Right ventricle myocardium inferior (tissue), 1 donor: ENCODE measurements at regions not wholly inside any gene's neighbourhood (a gene's known extent, or its start where the extent isn't known, plus 50 kb on each side); places are given as distances from the start of the nearest gene placed in this dataset.

Experiments used
- ATAC-seq: fragments of 200-7000 bp; cut with Tn5 transposase; one replicate; pipeline ENCODE4 v1.9.1; 2020; ENCODE audit warnings: mild to moderate bottlenecking, moderate library complexity
- DNase-seq: peaks from one replicate; pipeline ENCODE4 v3.0.0; 2021; ENCODE audit errors: missing footprints
- intact Hi-C: fragments of 100-400 bp; cut with DNase I; formaldehyde crosslinking; loops from one replicate; pipeline ENCODE4 v1.11.0; 2022
- donor health status: DM: no; HTN: yes; CAD: no; lungs with severe emphysema.

- no peak for DNase-seq
- intact Hi-C loops: no loop called here
Observed at GRCh38 chr17:34171245-34171818, 83.8 kb upstream of the CCL2 start.

GRCh38 chr17:34172390-34172918 lies 82.6 kb upstream of the CCL2 start:
- ATAC-seq (no peak), DNase-seq (no peak)
- intact Hi-C loops: no loop called here

More at GRCh38 chr17:34171245-34171818, 83.8 kb upstream of the CCL2 start:
- ATAC-seq: peak; percentile 52

GRCh38 chr17:34173241-34173640 lies 81.8 kb upstream of the CCL2 start:
- ATAC-seq: no peak
- intact Hi-C loops: no loop called here

GRCh38 chr17:34174496-34174895 lies 80.6 kb upstream of the CCL2 start:
- no peak for ATAC-seq
- no peak for DNase-seq
- intact Hi-C loops: no loop called here

More at GRCh38 chr17:34173241-34173640, 81.8 kb upstream of the CCL2 start:
- no peak for DNase-seq

- intact Hi-C loops: no loop called here
- ATAC-seq (no peak), DNase-seq (no peak)
Observed at GRCh38 chr17:34176440-34176839, 78.6 kb upstream of the CCL2 start.

- intact Hi-C loops: no loop called here
- no peak for ATAC-seq
- no peak for DNase-seq
Observed at GRCh38 chr17:34177642-34178041, 77.4 kb upstream of the CCL2 start.

- intact Hi-C loops: no loop called here
- DNase-seq (no peak), ATAC-seq (no peak)
Observed at GRCh38 chr17:34178092-34178491, 77.0 kb upstream of the CCL2 start.

GRCh38 chr17:34182036-34182803 lies 72.9 kb upstream of the CCL2 start:
- ATAC-seq: no peak
- DNase-seq: no peak
- intact Hi-C loops: no loop called here

GRCh38 chr17:34195987-34196386 lies 59.1 kb upstream of the CCL2 start:
- no peak for ATAC-seq
- no peak for DNase-seq
- intact Hi-C loops: no loop called here

GRCh38 chr17:34198519-34198918 lies 56.6 kb upstream of the CCL2 start:
- intact Hi-C loops: no loop called here
- DNase-seq (no peak), ATAC-seq (no peak)

GRCh38 chr17:34199454-34199853 lies 55.6 kb upstream of the CCL2 start:
- ATAC-seq: no peak
- intact Hi-C loops: no loop called here
- no peak for DNase-seq

- ATAC-seq: peak; percentile 90
- intact Hi-C loops: loop anchor here (1.0 to 5.0 kb wide), 3 partner anchors 52 to 161 kb away; no protein-coding TSS in a partner anchor
- peak; percentile 59 for DNase-seq
Observed at GRCh38 chr17:34199932-34200534, 55.1 kb upstream of the CCL2 start.

- intact Hi-C loops: loop anchor here (2.0 to 5.0 kb wide), 2 partner anchors 51 to 106 kb away; no protein-coding TSS in a partner anchor
- no peak for DNase-seq
- no peak for ATAC-seq
Observed at GRCh38 chr17:34201225-34201624, 53.9 kb upstream of the CCL2 start.

GRCh38 chr17:34201767-34202166 lies 53.3 kb upstream of the CCL2 start:
- intact Hi-C loops: loop anchor here (2.0 to 5.0 kb wide), 2 partner anchors 51 to 105 kb away; no protein-coding TSS in a partner anchor
- ATAC-seq (no peak), DNase-seq (no peak)

- ATAC-seq (peak; percentile 76), DNase-seq (no peak)
- intact Hi-C loops: loop anchor here (5.0 kb wide), 1 partner anchor 49 kb away; no protein-coding TSS in a partner anchor
Observed at GRCh38 chr17:34203018-34203638, 52.0 kb upstream of the CCL2 start.

GRCh38 chr17:34204402-34204801 lies 50.7 kb upstream of the CCL2 start:
- DNase-seq: peak; percentile 64
- intact Hi-C loops: loop anchor here (5.0 kb wide), 1 partner anchor 48 kb away; no protein-coding TSS in a partner anchor
- no peak for ATAC-seq
